Thyroid gland (tissue), 4 donors: ENCODE measurements at regions not wholly inside any gene's neighbourhood (a gene's known extent, or its start where the extent isn't known, plus 50 kb on each side); places are given as distances from the start of the nearest gene placed in this dataset.

ENCODE experiments used
- CTCF ChIP-seq, 6 experiments: fragments of 200-600 bp in 3 of 6; fragments of 450-650 bp in 3 of 6; sonication (generic) in 3 of 6; IDR thresholded peaks; one replicate each; pipeline ENCODE4 v1.5.1; 2016 to 2019; ENCODE audit warnings: antibody characterized with exemption in 6 of 6, mild to moderate bottlenecking in 2 of 6, inconsistent platforms in 1 of 6, moderate library complexity in 1 of 6
- POLR2A ChIP-seq, 2 donors: fragments of 450-650 bp; IDR thresholded peaks; one replicate each; pipeline ENCODE4 v1.6.1; 2017; ENCODE audit warnings: antibody characterized with exemption in 2 of 2, mild to moderate bottlenecking in 2 of 2, moderate library complexity in 1 of 2

- no peak for TF ChIP-seq CTCF (IDR thresholded peaks at IDR 0.05)
- TF ChIP-seq POLR2A (IDR thresholded peaks at IDR 0.05), result no peak
Observed at GRCh38 chr10:64098994-64099393, 577.8 kb downstream of the REEP3 start.
